HG03469 (cell line): ENCODE measurements at regions not wholly inside any gene's neighbourhood (a gene's known extent, or its start where the extent isn't known, plus 50 kb on each side); places are given as distances from the start of the nearest gene placed in this dataset.

Experiments
- ATAC-seq: cut with Tn5 transposase; IDR thresholded peaks from one replicate; pipeline ENCODE4 v1.9.1; 2021; ENCODE audit warnings: mild to moderate bottlenecking, moderate library complexity, moderate number of reproducible peaks; ENCODE audit not compliant: unreplicated experiment

GRCh38 chr2:51657849-51658248 is 625.9 kb upstream of the NRXN1 start:
- ATAC-seq = no peak

GRCh38 chr2:51650769-51651168 is 618.8 kb upstream of the NRXN1 start:
- no peak for ATAC-seq

GRCh38 chr2:51649366-51649765 is 617.4 kb upstream of the NRXN1 start:
- no peak for ATAC-seq

- no peak for ATAC-seq
Observed at GRCh38 chr2:51638811-51639210, 606.9 kb upstream of the NRXN1 start.

- ATAC-seq = no peak
Observed at GRCh38 chr2:51633073-51633472, 601.1 kb upstream of the NRXN1 start.

- no peak for ATAC-seq
Observed at GRCh38 chr2:51629406-51629805, 597.5 kb upstream of the NRXN1 start.

- no peak for ATAC-seq
Observed at GRCh38 chr2:51628917-51629316, 597.0 kb upstream of the NRXN1 start.

GRCh38 chr2:51624995-51625394 is 593.1 kb upstream of the NRXN1 start:
- no peak for ATAC-seq

GRCh38 chr2:51620796-51621195 is 588.9 kb upstream of the NRXN1 start:
- ATAC-seq = no peak

- no peak for ATAC-seq
Observed at GRCh38 chr2:51619961-51620360, 588.0 kb upstream of the NRXN1 start.

- no peak for ATAC-seq
Observed at GRCh38 chr2:51612387-51612786, 580.5 kb upstream of the NRXN1 start.

GRCh38 chr2:51601706-51602105 is 569.8 kb upstream of the NRXN1 start:
- ATAC-seq = no peak

GRCh38 chr2:51597086-51597485 is 565.2 kb upstream of the NRXN1 start:
- ATAC-seq = no peak

- no peak for ATAC-seq
Observed at GRCh38 chr2:51595836-51596235, 563.9 kb upstream of the NRXN1 start.

- no peak for ATAC-seq
Observed at GRCh38 chr2:51581636-51582267, 549.8 kb upstream of the NRXN1 start.

GRCh38 chr2:51579412-51579811 is 547.5 kb upstream of the NRXN1 start:
- no peak for ATAC-seq

- no peak for ATAC-seq
Observed at GRCh38 chr2:51575181-51575580, 543.2 kb upstream of the NRXN1 start.

GRCh38 chr2:51559026-51559425 is 527.1 kb upstream of the NRXN1 start:
- no peak for ATAC-seq

- no peak for ATAC-seq
Observed at GRCh38 chr2:51553476-51553875, 521.5 kb upstream of the NRXN1 start.

GRCh38 chr2:51535763-51536162 is 503.8 kb upstream of the NRXN1 start:
- no peak for ATAC-seq

- no peak for ATAC-seq
Observed at GRCh38 chr2:51534166-51534565, 502.2 kb upstream of the NRXN1 start.

- no peak for ATAC-seq
Observed at GRCh38 chr2:51528156-51528555, 496.2 kb upstream of the NRXN1 start.

- ATAC-seq = no peak
Observed at GRCh38 chr2:51526766-51527165, 494.8 kb upstream of the NRXN1 start.
